IMR-90 (cell line): ENCODE measurements at regions not wholly inside any gene's neighbourhood (a gene's known extent, or its start where the extent isn't known, plus 50 kb on each side); places are given as distances from the start of the nearest gene placed in this dataset.

Source experiments
- ATAC-seq: fragments of 200-7000 bp; cut with Tn5 transposase; 2 replicates; pipeline ENCODE4 v1.9.1; 2020; ENCODE audit warnings: low read depth, mild to moderate bottlenecking, moderate library complexity
- BruUV-seq: library from RNA; stranded (reverse); fragments of 400-500 nt; replicated peaks from 2 replicates; lab custom pipeline; 2021; lab: Mats Ljungman, UMichigan
- CTCF ChIA-PET: fragments of 300-600 bp; formaldehyde crosslinking; extraction: SDS; loops from one replicate; lab custom pipeline; 2021; ENCODE audit warnings: antibody characterized with exemption; lab: Yijun Ruan, JAX
- POLR2A ChIA-PET: fragments of 300-600 bp; sonication (Branson Sonifier 250); formaldehyde crosslinking; loops from one replicate; lab custom pipeline; 2022; ENCODE audit warnings: antibody characterized with exemption; ENCODE audit not compliant: unreplicated experiment; lab: Charles Lee
- DNase-seq: peaks from one replicate; pipeline ENCODE4 v3.0.0; 2013
- H2AFZ ChIP-seq: replicated peaks from 2 replicates; pipeline ENCODE3; 2013; ENCODE audit warnings: low read length, mild to moderate bottlenecking; ENCODE audit not compliant: poor library complexity
- H2AK5ac ChIP-seq: 2 replicates; pipeline ENCODE4 v1.6.1; 2013; ENCODE audit warnings: low read depth, low read length, inconsistent platforms
- H2AK9ac ChIP-seq: replicated peaks from 2 replicates; pipeline ENCODE3; 2013; ENCODE audit warnings: mild to moderate bottlenecking, low read depth, low read length, moderate library complexity; ENCODE audit not compliant: poor library complexity
- H2BK120ac ChIP-seq: 2 replicates; pipeline ENCODE4 v1.6.1; 2013; ENCODE audit warnings: low read depth, low read length, inconsistent platforms
- H2BK15ac ChIP-seq: 3 replicates; pipeline ENCODE4 v1.6.1; 2013; ENCODE audit warnings: low read depth, low read length, inconsistent platforms
- H2BK20ac ChIP-seq: 2 replicates; pipeline ENCODE4 v1.6.1; 2013; ENCODE audit warnings: low read depth, mild to moderate bottlenecking, inconsistent platforms, low read length, moderate library complexity
- H2BK5ac ChIP-seq: 2 replicates; pipeline ENCODE4 v1.6.1; 2013; ENCODE audit warnings: mild to moderate bottlenecking, low read depth, low read length, inconsistent platforms; ENCODE audit not compliant: poor library complexity, severe bottlenecking
- H3K14ac ChIP-seq: replicated peaks from 2 replicates; pipeline ENCODE4 v1.6.1; 2013; ENCODE audit warnings: low read depth, low read length, inconsistent platforms
- H3K18ac ChIP-seq: 2 replicates; pipeline ENCODE4 v1.6.1; 2013; ENCODE audit warnings: low read depth, low read length, control low read depth
- H3K23ac ChIP-seq: 2 replicates; pipeline ENCODE4 v1.6.1; 2013; ENCODE audit warnings: low read depth, low read length, inconsistent platforms
- H3K27ac ChIP-seq: 2 replicates; pipeline ENCODE4 v1.5.1; 2013; ENCODE audit warnings: mild to moderate bottlenecking, control low read depth, low read length; ENCODE audit not compliant: insufficient read depth
- H3K27me3 ChIP-seq: 2 replicates; pipeline ENCODE4 v1.6.1; 2013; ENCODE audit warnings: low read length; ENCODE audit not compliant: control insufficient read depth, insufficient read depth
- H3K36me3 ChIP-seq: 2 replicates; pipeline ENCODE4 v1.6.1; 2013; ENCODE audit warnings: low read length, mixed read lengths; ENCODE audit not compliant: control insufficient read depth, insufficient read depth
- H3K4ac ChIP-seq: 2 replicates; pipeline ENCODE4 v1.6.1; 2013; ENCODE audit warnings: low read depth, low read length, inconsistent platforms
- H3K4me1 ChIP-seq: 2 replicates; pipeline ENCODE4 v1.6.1; 2013; ENCODE audit warnings: low read length, mixed read lengths; ENCODE audit not compliant: control insufficient read depth, insufficient read depth
- H3K4me2 ChIP-seq: 2 replicates; pipeline ENCODE4 v1.6.1; 2013; ENCODE audit warnings: low read depth, mild to moderate bottlenecking, control low read depth, low read length, moderate library complexity
- H3K4me3 ChIP-seq: 2 replicates; pipeline ENCODE4 v1.5.1; 2013; ENCODE audit warnings: low read depth, mild to moderate bottlenecking, control low read depth, low read length, moderate library complexity; ENCODE audit not compliant: insufficient read depth
- H3K56ac ChIP-seq: 2 replicates; pipeline ENCODE4 v1.6.1; 2013; ENCODE audit warnings: low read length, inconsistent platforms; ENCODE audit not compliant: insufficient read depth; ENCODE audit errors: extremely low read depth
- H3K79me1 ChIP-seq, 2 experiments: 2 replicates each; pipeline ENCODE4 v1.6.1; 2013; ENCODE audit warnings: low read length in 2 of 2, inconsistent platforms in 1 of 2, low read depth in 1 of 2
- H3K9ac ChIP-seq: 2 replicates; pipeline ENCODE4 v1.6.1; 2013; ENCODE audit warnings: low read depth, low read length, control low read depth
- H3K9me1 ChIP-seq: 2 replicates; pipeline ENCODE4 v1.6.1; 2013; ENCODE audit warnings: low read length, inconsistent platforms; ENCODE audit not compliant: insufficient read depth
- H3K9me3 ChIP-seq: 2 replicates; pipeline ENCODE4 v1.6.1; 2013; ENCODE audit warnings: low read length; ENCODE audit not compliant: control insufficient read depth, insufficient read depth
- H4K20me1 ChIP-seq: 2 replicates; pipeline ENCODE4 v1.6.1; 2013; ENCODE audit warnings: low read length, inconsistent platforms; ENCODE audit not compliant: insufficient read depth
- H4K5ac ChIP-seq: 2 replicates; pipeline ENCODE4 v1.6.1; 2013; ENCODE audit warnings: mild to moderate bottlenecking, low read depth, low read length, control low read depth
- H4K8ac ChIP-seq, 2 experiments: 2 replicates each; pipeline ENCODE4 v1.6.1; 2013; ENCODE audit warnings: low read depth in 2 of 2, low read length in 2 of 2, control low read depth in 1 of 2, inconsistent platforms in 1 of 2
- H4K91ac ChIP-seq: 2 replicates; pipeline ENCODE4 v1.6.1; 2013; ENCODE audit warnings: low read depth, low read length, inconsistent platforms; ENCODE audit not compliant: insufficient read depth
- CHD1 ChIP-seq: IDR thresholded peaks from 2 replicates; pipeline ENCODE4 v1.6.1; 2012; ENCODE audit warnings: low read depth, low read length, improper control_type of control experiment
- NFE2L2 ChIP-seq: fragments of 150-350 bp; IDR thresholded peaks from 2 replicates; pipeline ENCODE4 v1.6.1; 2016; ENCODE audit warnings: low read depth, mild to moderate bottlenecking, low read length
- WGBS, 2 experiments: methylation state at CpG; one replicate each; pipeline versions ENCODE4 v1.1.5 to v1.1.7; 2013; ENCODE audit warnings: missing lambda C conversion rate in 2 of 2; ENCODE audit not compliant: insufficient read length in 1 of 2; ENCODE audit errors: extremely low coverage in 2 of 2; 5-methylcytosine and 5-hydroxymethylcytosine counted together
- dilution Hi-C: fragments of 300-500 bp; cut with HindIII; formaldehyde crosslinking; loops from one replicate; pipeline ENCODE4 v1.14.3; 2018; ENCODE audit warnings: low sequenced_read_pairs; ENCODE audit not compliant: unreplicated experiment
- in situ Hi-C: fragments of 300-500 bp; cut with MboI; formaldehyde crosslinking; loops from 3 replicates; pipeline ENCODE4 v1.14.3; 2019; ENCODE audit warnings: low sequenced_read_pairs, inconsistent platforms, mixed read lengths
- intact Hi-C: fragments of 100-400 bp; cut with micrococcal nuclease; formaldehyde crosslinking; loops from 2 replicates; pipeline ENCODE4 v1.10.0; 2022
- TF ChIP-seq, protein P1 (sequence below): fragments of 150-350 bp; IDR thresholded peaks from 2 replicates; pipeline ENCODE4 v1.6.1; 2016; ENCODE audit warnings: low read depth, mild to moderate bottlenecking, low read length, moderate library complexity, borderline replicate concordance

DNA sequence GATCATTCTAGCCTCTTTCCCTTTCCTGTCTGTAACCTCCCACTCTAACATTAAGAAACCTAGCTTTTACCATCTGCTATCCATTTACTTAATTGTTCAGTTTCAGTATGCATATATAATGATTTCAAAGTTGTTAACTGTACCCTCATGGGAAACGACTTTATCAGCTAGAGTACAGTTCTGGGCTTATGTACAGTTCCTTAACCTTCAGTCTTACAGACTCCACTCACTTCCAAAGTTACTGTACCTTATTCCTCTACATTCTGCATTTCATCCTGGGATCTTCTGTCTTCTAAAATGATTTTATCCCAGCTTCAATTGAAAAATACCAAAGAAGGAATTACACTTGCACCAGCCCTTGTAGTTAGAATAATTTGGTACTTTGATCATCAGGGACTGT lies 108.7 kb upstream of the KCNE2 start:
- H3K4me1 ChIP-seq: no peaks in the 10 kb centered on the region
- H3K4me2 ChIP-seq: no peak overlapping the region
- H2BK15ac ChIP-seq: no peak overlapping the region
- H4K8ac ChIP-seq: no peak overlapping the region
- no peak overlapping the region for H3K9ac ChIP-seq
- no peak overlapping the region for H3K14ac ChIP-seq
- no peak overlapping the region for H2AK5ac ChIP-seq
- no peak overlapping the region for H3K27ac ChIP-seq
- no peak overlapping the region for H2BK5ac ChIP-seq
- H2AK9ac ChIP-seq: no peak overlapping the region
- dilution Hi-C loops: no loop called here
- no peak overlapping the region for H2AFZ ChIP-seq
- TF ChIP-seq, protein P1, sequence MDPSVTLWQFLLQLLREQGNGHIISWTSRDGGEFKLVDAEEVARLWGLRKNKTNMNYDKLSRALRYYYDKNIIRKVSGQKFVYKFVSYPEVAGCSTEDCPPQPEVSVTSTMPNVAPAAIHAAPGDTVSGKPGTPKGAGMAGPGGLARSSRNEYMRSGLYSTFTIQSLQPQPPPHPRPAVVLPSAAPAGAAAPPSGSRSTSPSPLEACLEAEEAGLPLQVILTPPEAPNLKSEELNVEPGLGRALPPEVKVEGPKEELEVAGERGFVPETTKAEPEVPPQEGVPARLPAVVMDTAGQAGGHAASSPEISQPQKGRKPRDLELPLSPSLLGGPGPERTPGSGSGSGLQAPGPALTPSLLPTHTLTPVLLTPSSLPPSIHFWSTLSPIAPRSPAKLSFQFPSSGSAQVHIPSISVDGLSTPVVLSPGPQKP: no peak
- TF ChIP-seq NFE2L2 (no peak), CHD1 (no peak)
- no TSS peak for BruUV-seq
- no peak for DNase-seq
- no peaks in the 10 kb centered on the region for H3K79me1 ChIP-seq
- no peak overlapping the region for H4K5ac ChIP-seq
- no peak overlapping the region for H3K18ac ChIP-seq
- H3K9me3 ChIP-seq: peaks cover 5% of the 10 kb centered on the region; the same call in 1 of the 2 replicates
- peaks cover 13% of the 10 kb centered on the region for H3K27me3 ChIP-seq
- no peak overlapping the region for H3K23ac ChIP-seq
- intact Hi-C loops: no loop called here
- WGBS, 2 experiments: no CpG with 5 or more reads among the region's 1 CpG
- no peak overlapping the region for H2BK120ac ChIP-seq
- H4K91ac ChIP-seq: no peak overlapping the region
- no peak overlapping the region for H2BK20ac ChIP-seq
- no peak overlapping the region for H3K4me3 ChIP-seq
- no peaks in the 10 kb centered on the region for H4K20me1 ChIP-seq
- ChIA-PET CTCF (no interaction called here), POLR2A (no interaction called here)
- no peak overlapping the region for H3K4ac ChIP-seq
- H3K9me1 ChIP-seq: no peaks in the 10 kb centered on the region
- ATAC-seq: no peak
- no peaks in the 10 kb centered on the region for H3K36me3 ChIP-seq
- in situ Hi-C loops: no loop called here
- H3K56ac ChIP-seq: no peak overlapping the region
